ENCODE measurements at regions not wholly inside any gene's neighbourhood (a gene's known extent, or its start where the extent isn't known, plus 50 kb on each side); places are given as distances from the start of the nearest gene placed in this dataset.

DNA sequence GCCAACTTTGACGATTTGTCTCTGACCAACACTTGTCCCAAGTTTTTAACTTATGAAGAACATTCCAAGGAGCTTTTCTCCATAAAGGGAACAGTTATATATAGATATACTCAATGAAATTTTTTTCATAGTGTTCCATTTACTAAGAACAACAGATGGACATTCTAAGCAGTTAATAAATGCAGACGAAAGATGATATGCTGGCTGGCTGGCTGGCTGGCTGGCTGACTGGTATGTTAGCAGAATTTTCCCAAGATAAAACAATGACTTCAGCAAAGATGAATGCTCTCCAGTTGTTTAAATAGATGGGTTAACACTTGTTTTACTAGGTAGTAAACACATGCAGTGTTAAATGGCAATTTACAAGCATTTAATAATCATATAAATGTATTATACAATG, 62.2 kb downstream of the SPANXN3 start:
- Histone ChIP-seq H3K4me1 (ENCODE audit: insufficient read depth, low read length) (no peaks in the 10 kb centered on the region), H3K9me3 (ENCODE audit: low read length) (no peaks in the 10 kb centered on the region), H3K36me3 (ENCODE audit: insufficient read depth, low read length) (no peaks in the 10 kb centered on the region), H3K27me3 (ENCODE audit: insufficient read depth, low read length, poor library complexity, severe bottlenecking) (no peaks in the 10 kb centered on the region), H3K27ac (ENCODE audit: low read depth, low read length) (no peak overlapping the region), H3K4me3 (ENCODE audit: low read length) (no peak overlapping the region)
- H3K27ac Mint-ChIP-seq = no peak overlapping the region
- peaks cover 0 to 1% of the 10 kb centered on the region in 2 donors for H3K27me3 Mint-ChIP-seq
- no peaks in the 10 kb centered on the region for H3K4me1 Mint-ChIP-seq
- H3K9me3 Mint-ChIP-seq = peaks cover 0 to 6% (median 2%) of the 10 kb centered on the region in 5 donors
- POLR2A ChIA-PET = no interaction called here
- no peak for DNase-seq
- H3K4me3 Mint-ChIP-seq = no peak overlapping the region
- CTCF ChIA-PET = no interaction called here
- H3K36me3 Mint-ChIP-seq = no peaks in the 10 kb centered on the region

GRCh38 chrX:143437439-143437838, 79.8 kb downstream of the SPANXN3 start:
- no peaks in the 10 kb centered on the region for H3K4me1 Mint-ChIP-seq
- Histone ChIP-seq H3K4me1 (ENCODE audit: insufficient read depth, low read length) (no peaks in the 10 kb centered on the region), H3K27ac (ENCODE audit: low read depth, low read length) (no peak overlapping the region), H3K27me3 (ENCODE audit: insufficient read depth, low read length, poor library complexity, severe bottlenecking) (no peaks in the 10 kb centered on the region), H3K4me3 (ENCODE audit: low read length) (no peak overlapping the region), H3K36me3 (ENCODE audit: insufficient read depth, low read length) (no peaks in the 10 kb centered on the region), H3K9me3 (ENCODE audit: low read length) (no peaks in the 10 kb centered on the region)
- H3K9me3 Mint-ChIP-seq = peaks cover 0 to 13% (median 4%) of the 10 kb centered on the region in 5 donors
- no peak overlapping the region for H3K4me3 Mint-ChIP-seq
- H3K27me3 Mint-ChIP-seq = no peaks in the 10 kb centered on the region
- no peak for DNase-seq
- no peak overlapping the region for H3K27ac Mint-ChIP-seq
- POLR2A ChIA-PET = no interaction called here
- H3K36me3 Mint-ChIP-seq = no peaks in the 10 kb centered on the region
- CTCF ChIA-PET = no interaction called here

DNA sequence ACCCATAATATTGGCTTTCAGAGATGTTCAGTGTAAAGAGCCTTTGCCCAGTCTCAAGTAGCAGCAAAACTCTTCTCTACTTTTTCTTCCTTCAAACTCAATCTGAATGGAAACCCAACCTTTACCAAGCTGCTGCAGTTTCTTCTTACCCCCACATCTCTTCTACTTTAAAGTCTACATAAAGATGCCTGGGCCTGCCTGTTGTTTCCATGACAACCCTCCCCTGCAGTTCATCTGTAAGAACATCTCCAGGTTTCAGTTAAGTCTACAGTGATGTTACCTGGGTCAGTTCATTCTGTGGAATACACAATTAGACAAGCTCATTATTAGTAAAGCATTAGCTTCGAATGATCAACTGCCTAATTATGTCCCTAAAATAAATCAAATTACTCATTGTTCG, 81.4 kb downstream of the SPANXN3 start:
- no peak for DNase-seq
- Mint-ChIP-seq H3K27me3 (no peaks in the 10 kb centered on the region), H3K4me3 (no peak overlapping the region), H3K27ac (no peak overlapping the region), H3K9me3 (peaks cover 0 to 4% (median 0%) of the 10 kb centered on the region in 5 donors), H3K36me3 (no peaks in the 10 kb centered on the region), H3K4me1 (no peaks in the 10 kb centered on the region)
- Histone ChIP-seq H3K9me3 (ENCODE audit: low read length) (no peaks in the 10 kb centered on the region), H3K4me3 (ENCODE audit: low read length) (no peak overlapping the region), H3K36me3 (ENCODE audit: insufficient read depth, low read length) (no peaks in the 10 kb centered on the region), H3K27ac (ENCODE audit: low read depth, low read length) (no peak overlapping the region), H3K4me1 (ENCODE audit: insufficient read depth, low read length) (no peaks in the 10 kb centered on the region), H3K27me3 (ENCODE audit: insufficient read depth, low read length, poor library complexity, severe bottlenecking) (no peaks in the 10 kb centered on the region)
- ChIA-PET POLR2A (no interaction called here), CTCF (no interaction called here)

GRCh38 chrX:143429811-143430210, 87.5 kb downstream of the SPANXN3 start:
- Mint-ChIP-seq H3K27ac (no peak overlapping the region), H3K4me3 (no peak overlapping the region), H3K4me1 (no peaks in the 10 kb centered on the region), H3K36me3 (no peaks in the 10 kb centered on the region), H3K27me3 (peaks cover 0 to 1% of the 10 kb centered on the region in 2 donors), H3K9me3 (no peaks in the 10 kb centered on the region)
- ChIA-PET CTCF (no interaction called here), POLR2A (no interaction called here)
- no peak for DNase-seq
- no peak overlapping the region for H3K4me3 ChIP-seq (ENCODE audit: low read length)
- no peaks in the 10 kb centered on the region for H3K27me3 ChIP-seq (ENCODE audit: insufficient read depth, low read length, poor library complexity, severe bottlenecking)
- no peaks in the 10 kb centered on the region for H3K4me1 ChIP-seq (ENCODE audit: insufficient read depth, low read length)
- no peaks in the 10 kb centered on the region for H3K9me3 ChIP-seq (ENCODE audit: low read length)
- H3K36me3 ChIP-seq (ENCODE audit: insufficient read depth, low read length) = no peaks in the 10 kb centered on the region
- H3K27ac ChIP-seq (ENCODE audit: low read depth, low read length) = no peak overlapping the region

- H3K27me3 Mint-ChIP-seq = peaks cover 0 to 1% of the 10 kb centered on the region in 2 donors
- Histone ChIP-seq H3K4me1 (ENCODE audit: insufficient read depth, low read length) (no peaks in the 10 kb centered on the region), H3K27ac (ENCODE audit: low read depth, low read length) (no peak overlapping the region), H3K27me3 (ENCODE audit: insufficient read depth, low read length, poor library complexity, severe bottlenecking) (no peaks in the 10 kb centered on the region), H3K36me3 (ENCODE audit: insufficient read depth, low read length) (no peaks in the 10 kb centered on the region), H3K9me3 (ENCODE audit: low read length) (no peaks in the 10 kb centered on the region), H3K4me3 (ENCODE audit: low read length) (no peak overlapping the region)
- H3K4me1 Mint-ChIP-seq = no peaks in the 10 kb centered on the region
- DNase-seq = no peak
- no peak overlapping the region for H3K27ac Mint-ChIP-seq
- ChIA-PET POLR2A (no interaction called here), CTCF (no interaction called here)
- H3K9me3 Mint-ChIP-seq = peaks cover 0 to under 1% (median 0%) of the 10 kb centered on the region in 5 donors
- H3K4me3 Mint-ChIP-seq = no peak overlapping the region
- no peaks in the 10 kb centered on the region for H3K36me3 Mint-ChIP-seq
Measured at GRCh38 chrX:143429131-143429530, 88.1 kb downstream of the SPANXN3 start.

GRCh38 chrX:143401160-143401559, 116.1 kb downstream of the SPANXN3 start:
- Histone ChIP-seq H3K27me3 (ENCODE audit: insufficient read depth, low read length, poor library complexity, severe bottlenecking) (no peaks in the 10 kb centered on the region), H3K4me1 (ENCODE audit: insufficient read depth, low read length) (no peaks in the 10 kb centered on the region), H3K36me3 (ENCODE audit: insufficient read depth, low read length) (no peaks in the 10 kb centered on the region), H3K4me3 (ENCODE audit: low read length) (no peak overlapping the region), H3K9me3 (ENCODE audit: low read length) (no peaks in the 10 kb centered on the region), H3K27ac (ENCODE audit: low read depth, low read length) (no peak overlapping the region)
- Mint-ChIP-seq H3K36me3 (no peaks in the 10 kb centered on the region), H3K27ac (no peak overlapping the region), H3K4me3 (no peak overlapping the region), H3K9me3 (peaks cover 0 to 2% (median 2%) of the 10 kb centered on the region in 5 donors), H3K27me3 (no peaks in the 10 kb centered on the region), H3K4me1 (no peaks in the 10 kb centered on the region)
- no peak for DNase-seq
- ChIA-PET POLR2A (no interaction called here), CTCF (no interaction called here)

DNA sequence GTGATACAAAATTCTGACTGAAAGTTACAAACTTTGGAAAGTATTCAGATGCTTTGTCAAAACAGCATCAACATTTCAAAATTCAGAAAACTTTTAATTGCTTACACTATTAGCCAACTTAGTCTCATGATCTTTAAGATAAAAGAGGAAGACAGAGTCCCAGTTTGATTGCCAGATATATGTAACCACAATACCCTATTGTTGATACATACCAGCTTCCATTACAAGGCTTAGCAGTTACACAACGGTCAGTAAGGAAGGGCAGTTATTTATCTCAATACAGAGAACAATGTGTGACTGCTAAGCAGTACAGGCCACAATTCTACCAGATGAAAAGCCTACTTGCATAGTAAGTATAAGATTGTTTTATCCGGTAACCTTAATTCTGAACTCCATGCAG, 138.4 kb downstream of the SPANXN3 start:
- Mint-ChIP-seq H3K36me3 (no peaks in the 10 kb centered on the region), H3K27me3 (no peaks in the 10 kb centered on the region), H3K9me3 (peaks cover 2 to 12% (median 5%) of the 10 kb centered on the region in 5 donors), H3K4me1 (no peaks in the 10 kb centered on the region), H3K4me3 (no peak overlapping the region), H3K27ac (no peak overlapping the region)
- H3K27me3 ChIP-seq (ENCODE audit: insufficient read depth, low read length, poor library complexity, severe bottlenecking) = no peaks in the 10 kb centered on the region
- no peak overlapping the region for H3K27ac ChIP-seq (ENCODE audit: low read depth, low read length)
- H3K36me3 ChIP-seq (ENCODE audit: insufficient read depth, low read length) = no peaks in the 10 kb centered on the region
- no peak overlapping the region for H3K4me3 ChIP-seq (ENCODE audit: low read length)
- no peaks in the 10 kb centered on the region for H3K4me1 ChIP-seq (ENCODE audit: insufficient read depth, low read length)
- ChIA-PET POLR2A (no interaction called here), CTCF (no interaction called here)
- no peak for DNase-seq
- no peaks in the 10 kb centered on the region for H3K9me3 ChIP-seq (ENCODE audit: low read length)

DNA sequence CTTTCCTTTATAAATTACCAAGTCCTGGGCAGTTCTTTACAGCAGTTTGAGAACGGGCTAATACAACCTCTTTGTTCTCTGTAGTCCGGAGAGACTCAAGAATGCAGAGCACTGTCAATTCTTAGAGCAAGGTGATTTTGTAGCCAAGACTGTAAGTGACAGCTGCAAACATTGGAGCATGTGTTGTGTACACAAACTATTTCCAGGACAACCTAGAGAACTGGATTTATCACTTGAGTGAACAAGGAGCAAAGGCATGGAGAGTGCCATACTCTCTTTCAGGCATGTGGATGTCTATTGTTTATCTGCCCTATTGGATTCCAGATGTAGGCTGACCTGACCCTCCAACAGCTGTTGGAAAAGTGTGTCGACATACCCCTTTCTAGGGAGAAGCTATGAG, 153.9 kb downstream of the SPANXN3 start:
- Mint-ChIP-seq H3K36me3 (no peaks in the 10 kb centered on the region), H3K4me1 (no peaks in the 10 kb centered on the region), H3K9me3 (peaks cover 0 to 7% (median 3%) of the 10 kb centered on the region in 5 donors), H3K27ac (no peak overlapping the region), H3K27me3 (peaks cover 0 to 6% of the 10 kb centered on the region in 2 donors), H3K4me3 (no peak overlapping the region)
- ChIA-PET CTCF (no interaction called here), POLR2A (no interaction called here)
- H3K9me3 ChIP-seq (ENCODE audit: low read length) = no peaks in the 10 kb centered on the region
- no peaks in the 10 kb centered on the region for H3K36me3 ChIP-seq (ENCODE audit: insufficient read depth, low read length)
- no peak for DNase-seq
- H3K27ac ChIP-seq (ENCODE audit: low read depth, low read length) = no peak overlapping the region
- H3K27me3 ChIP-seq (ENCODE audit: insufficient read depth, low read length, poor library complexity, severe bottlenecking) = no peaks in the 10 kb centered on the region
- H3K4me1 ChIP-seq (ENCODE audit: insufficient read depth, low read length) = no peaks in the 10 kb centered on the region
- no peak overlapping the region for H3K4me3 ChIP-seq (ENCODE audit: low read length)

DNA sequence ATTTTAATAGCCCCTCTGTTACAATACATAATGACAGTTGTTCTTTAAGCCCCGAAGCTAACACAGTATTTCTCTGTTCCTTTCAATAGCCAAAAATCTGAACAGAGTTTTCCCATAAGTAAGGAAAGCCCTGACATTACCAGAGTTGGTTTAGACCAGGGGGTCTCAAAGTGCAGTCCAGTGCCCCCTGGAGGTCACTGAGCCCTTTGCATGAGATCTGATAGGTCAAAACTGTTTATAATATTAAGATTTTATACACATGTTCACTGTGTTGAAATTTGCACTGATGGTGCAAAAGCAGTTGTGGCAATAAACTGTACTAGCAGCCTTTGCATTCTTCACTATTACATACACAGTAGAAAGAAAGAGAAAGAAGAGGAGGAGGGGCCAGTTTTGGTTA, 177.1 kb downstream of the SPANXN3 start:
- Mint-ChIP-seq H3K36me3 (no peaks in the 10 kb centered on the region), H3K9me3 (peaks cover 0 to 5% (median under 1%) of the 10 kb centered on the region in 5 donors), H3K4me3 (no peak overlapping the region), H3K27ac (no peak overlapping the region), H3K4me1 (no peaks in the 10 kb centered on the region), H3K27me3 (peaks cover 0 to 2% of the 10 kb centered on the region in 2 donors)
- Histone ChIP-seq H3K27ac (ENCODE audit: low read depth, low read length) (no peak overlapping the region), H3K36me3 (ENCODE audit: insufficient read depth, low read length) (no peaks in the 10 kb centered on the region), H3K27me3 (ENCODE audit: insufficient read depth, low read length, poor library complexity, severe bottlenecking) (no peaks in the 10 kb centered on the region), H3K4me3 (ENCODE audit: low read length) (no peak overlapping the region), H3K9me3 (ENCODE audit: low read length) (no peaks in the 10 kb centered on the region), H3K4me1 (ENCODE audit: insufficient read depth, low read length) (no peaks in the 10 kb centered on the region)
- CTCF ChIA-PET = no interaction called here
- POLR2A ChIA-PET = no interaction called here
- DNase-seq = no peak

All from CD8-positive, alpha-beta memory T cell (primary cell).